ENCODE measurements at regions not wholly inside any gene's neighbourhood (a gene's known extent, or its start where the extent isn't known, plus 50 kb on each side); places are given as distances from the start of the nearest gene placed in this dataset.

GRCh38 chr18:34942276-34942675, 98.9 kb upstream of the MAPRE2 start:
- Histone ChIP-seq H3K9me3 (replicated peaks; ENCODE audit: control insufficient read depth, insufficient read depth, low read length) (no peaks in the 10 kb centered on the region), H3K4me1 (ENCODE audit: control insufficient read depth, insufficient read depth, low read length) (no peaks in the 10 kb centered on the region), H3K27me3 (replicated peaks in 1 of 2; ENCODE audit: control insufficient read depth in 2 of 2, insufficient read depth in 2 of 2, low read length in 1 of 2) (no peaks in the 10 kb centered on the region), H3K9ac (ENCODE audit: control insufficient read depth, insufficient read depth, low read length) (no peak overlapping the region), H3K4me3 (no peak overlapping the region), H4K20me1 (ENCODE audit: control insufficient read depth, insufficient read depth) (no peaks in the 10 kb centered on the region), H2AFZ (ENCODE audit: control insufficient read depth, low read depth, low read length) (no peak overlapping the region), H3K4me2 (ENCODE audit: control insufficient read depth, insufficient read depth) (no peak overlapping the region), H3K36me3 (ENCODE audit: control insufficient read depth in 2 of 2, insufficient read depth in 2 of 2, low read length in 1 of 2) (no peaks in the 10 kb centered on the region), H3K27ac (ENCODE audit: control insufficient read depth, insufficient read depth) (no peak overlapping the region), H3K79me2 (ENCODE audit: control insufficient read depth, insufficient read depth, low read length) (no peaks in the 10 kb centered on the region)
- WGBS (ENCODE audit: insufficient coverage, insufficient replicate concordance, low lambda C conversion rate, missing lambda C conversion rate), result 4% methylated on average over 4 of the region's 4 CpGs
- ChIA-PET SMC1A (ENCODE audit: uncharacterized antibody, unreplicated experiment) (no interaction called here), RAD21 (ENCODE audit: unreplicated experiment) (no interaction called here), CTCF (interaction anchor here (1.1 kb wide), 1 partner anchor 14 kb away, joined by 3 read pairs; no protein-coding TSS in a partner anchor), POLR2A (no interaction called here)
- FAIRE-seq, result no peak
- intact Hi-C loops (cut with micrococcal nuclease; ENCODE audit: unreplicated experiment) (no loop called here), in situ Hi-C loops (cut with MboI) (no loop called here)
- no peak for DNase-seq (ENCODE audit: low read depth, low spot score)
- ATAC-seq, result no peak
- no TSS peak for BruUV-seq (replicated peaks)
- no peak for TF ChIP-seq IRF4 (IDR thresholded peaks at IDR 0.05; ENCODE audit: low read depth, low read length)

- Histone ChIP-seq H3K9me3 (replicated peaks; ENCODE audit: control insufficient read depth, insufficient read depth, low read length) (no peaks in the 10 kb centered on the region), H3K27me3 (replicated peaks in 1 of 2; ENCODE audit: control insufficient read depth in 2 of 2, insufficient read depth in 2 of 2, low read length in 1 of 2) (no peaks in the 10 kb centered on the region), H3K9ac (ENCODE audit: control insufficient read depth, insufficient read depth, low read length) (no peak overlapping the region), H3K36me3 (ENCODE audit: control insufficient read depth in 2 of 2, insufficient read depth in 2 of 2, low read length in 1 of 2) (no peaks in the 10 kb centered on the region), H3K4me3 (no peak overlapping the region), H3K79me2 (ENCODE audit: control insufficient read depth, insufficient read depth, low read length) (no peaks in the 10 kb centered on the region), H3K4me2 (ENCODE audit: control insufficient read depth, insufficient read depth) (no peak overlapping the region), H3K27ac (ENCODE audit: control insufficient read depth, insufficient read depth) (no peak overlapping the region), H4K20me1 (ENCODE audit: control insufficient read depth, insufficient read depth) (no peaks in the 10 kb centered on the region), H2AFZ (ENCODE audit: control insufficient read depth, low read depth, low read length) (no peak overlapping the region), H3K4me1 (ENCODE audit: control insufficient read depth, insufficient read depth, low read length) (no peaks in the 10 kb centered on the region)
- FAIRE-seq (no peak), ATAC-seq (no peak), DNase-seq (ENCODE audit: low read depth, low spot score) (no peak)
- 38% methylated on average over 7 of the region's 7 CpGs for WGBS (ENCODE audit: insufficient coverage, insufficient replicate concordance, low lambda C conversion rate, missing lambda C conversion rate)
- no TSS peak for BruUV-seq (replicated peaks)
- ChIA-PET SMC1A (ENCODE audit: uncharacterized antibody, unreplicated experiment) (interaction anchor here (0.9 to 1.0 kb wide), 2 partner anchors 17 to 201 kb away, joined by 3 to 4 read pairs; no protein-coding TSS in a partner anchor), CTCF (interaction anchor here (1.1 to 1.6 kb wide), 2 partner anchors 12 to 14 kb away, joined by 3 to 6 read pairs; no protein-coding TSS in a partner anchor), RAD21 (ENCODE audit: unreplicated experiment) (no interaction called here), POLR2A (no interaction called here)
- in situ Hi-C loops (cut with MboI) (no loop called here), intact Hi-C loops (cut with micrococcal nuclease; ENCODE audit: unreplicated experiment) (no loop called here)
- TF ChIP-seq NFYA (IDR thresholded peaks at IDR 0.05; ENCODE audit: borderline replicate concordance, low read depth, low read length) (no peak), LARP7 (IDR thresholded peaks at IDR 0.05) (no peak), TBL1XR1 (IDR thresholded peaks at IDR 0.05; ENCODE audit: low read depth, low read length) (no peak), ZZZ3 (IDR thresholded peaks at IDR 0.05; ENCODE audit: control insufficient read depth, insufficient read length, low read depth) (no peak), HDAC2 (IDR thresholded peaks at IDR 0.05) (no peak), GATAD2B (conservative IDR thresholded peaks at IDR 0.05; ENCODE audit: low read depth) (no peak), SPI1 (IDR thresholded peaks at IDR 0.05; ENCODE audit: borderline replicate concordance, insufficient read depth, low read depth, low read length) (no peak), JUNB (IDR thresholded peaks at IDR 0.05) (no peak)
- TF ChIP-seq, protein P1, sequence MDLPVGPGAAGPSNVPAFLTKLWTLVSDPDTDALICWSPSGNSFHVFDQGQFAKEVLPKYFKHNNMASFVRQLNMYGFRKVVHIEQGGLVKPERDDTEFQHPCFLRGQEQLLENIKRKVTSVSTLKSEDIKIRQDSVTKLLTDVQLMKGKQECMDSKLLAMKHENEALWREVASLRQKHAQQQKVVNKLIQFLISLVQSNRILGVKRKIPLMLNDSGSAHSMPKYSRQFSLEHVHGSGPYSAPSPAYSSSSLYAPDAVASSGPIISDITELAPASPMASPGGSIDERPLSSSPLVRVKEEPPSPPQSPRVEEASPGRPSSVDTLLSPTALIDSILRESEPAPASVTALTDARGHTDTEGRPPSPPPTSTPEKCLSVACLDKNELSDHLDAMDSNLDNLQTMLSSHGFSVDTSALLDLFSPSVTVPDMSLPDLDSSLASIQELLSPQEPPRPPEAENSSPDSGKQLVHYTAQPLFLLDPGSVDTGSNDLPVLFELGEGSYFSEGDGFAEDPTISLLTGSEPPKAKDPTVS (IDR thresholded peaks at IDR 0.05; ENCODE audit: low read depth, low read length), result no peak
- TF ChIP-seq, protein P2, sequence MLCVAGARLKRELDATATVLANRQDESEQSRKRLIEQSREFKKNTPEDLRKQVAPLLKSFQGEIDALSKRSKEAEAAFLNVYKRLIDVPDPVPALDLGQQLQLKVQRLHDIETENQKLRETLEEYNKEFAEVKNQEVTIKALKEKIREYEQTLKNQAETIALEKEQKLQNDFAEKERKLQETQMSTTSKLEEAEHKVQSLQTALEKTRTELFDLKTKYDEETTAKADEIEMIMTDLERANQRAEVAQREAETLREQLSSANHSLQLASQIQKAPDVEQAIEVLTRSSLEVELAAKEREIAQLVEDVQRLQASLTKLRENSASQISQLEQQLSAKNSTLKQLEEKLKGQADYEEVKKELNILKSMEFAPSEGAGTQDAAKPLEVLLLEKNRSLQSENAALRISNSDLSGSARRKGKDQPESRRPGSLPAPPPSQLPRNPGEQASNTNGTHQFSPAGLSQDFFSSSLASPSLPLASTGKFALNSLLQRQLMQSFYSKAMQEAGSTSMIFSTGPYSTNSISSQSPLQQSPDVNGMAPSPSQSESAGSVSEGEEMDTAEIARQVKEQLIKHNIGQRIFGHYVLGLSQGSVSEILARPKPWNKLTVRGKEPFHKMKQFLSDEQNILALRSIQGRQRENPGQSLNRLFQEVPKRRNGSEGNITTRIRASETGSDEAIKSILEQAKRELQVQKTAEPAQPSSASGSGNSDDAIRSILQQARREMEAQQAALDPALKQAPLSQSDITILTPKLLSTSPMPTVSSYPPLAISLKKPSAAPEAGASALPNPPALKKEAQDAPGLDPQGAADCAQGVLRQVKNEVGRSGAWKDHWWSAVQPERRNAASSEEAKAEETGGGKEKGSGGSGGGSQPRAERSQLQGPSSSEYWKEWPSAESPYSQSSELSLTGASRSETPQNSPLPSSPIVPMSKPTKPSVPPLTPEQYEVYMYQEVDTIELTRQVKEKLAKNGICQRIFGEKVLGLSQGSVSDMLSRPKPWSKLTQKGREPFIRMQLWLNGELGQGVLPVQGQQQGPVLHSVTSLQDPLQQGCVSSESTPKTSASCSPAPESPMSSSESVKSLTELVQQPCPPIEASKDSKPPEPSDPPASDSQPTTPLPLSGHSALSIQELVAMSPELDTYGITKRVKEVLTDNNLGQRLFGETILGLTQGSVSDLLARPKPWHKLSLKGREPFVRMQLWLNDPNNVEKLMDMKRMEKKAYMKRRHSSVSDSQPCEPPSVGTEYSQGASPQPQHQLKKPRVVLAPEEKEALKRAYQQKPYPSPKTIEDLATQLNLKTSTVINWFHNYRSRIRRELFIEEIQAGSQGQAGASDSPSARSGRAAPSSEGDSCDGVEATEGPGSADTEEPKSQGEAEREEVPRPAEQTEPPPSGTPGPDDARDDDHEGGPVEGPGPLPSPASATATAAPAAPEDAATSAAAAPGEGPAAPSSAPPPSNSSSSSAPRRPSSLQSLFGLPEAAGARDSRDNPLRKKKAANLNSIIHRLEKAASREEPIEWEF (IDR thresholded peaks at IDR 0.05; ENCODE audit: insufficient replicate concordance, low read depth, low read length), result no peak
These were observed 98.2 kb upstream of the MAPRE2 start for GRCh38 chr18:34942975-34943374.
